SK-N-MC (cell line): ENCODE measurements at regions not wholly inside any gene's neighbourhood (a gene's known extent, or its start where the extent isn't known, plus 50 kb on each side); places are given as distances from the start of the nearest gene placed in this dataset.

Experiments
- EZH2 ChIP-seq: fragments of 200-600 bp; sonication (generic); IDR thresholded peaks from one replicate; pipeline ENCODE4 v1.6.1; 2017; ENCODE audit warnings: antibody characterized with exemption
- POLR2AphosphoS5 ChIP-seq: IDR thresholded peaks from 2 replicates; pipeline ENCODE4 v1.6.1; 2012; ENCODE audit warnings: mild to moderate bottlenecking, low read depth, low read length, borderline replicate concordance

DNA sequence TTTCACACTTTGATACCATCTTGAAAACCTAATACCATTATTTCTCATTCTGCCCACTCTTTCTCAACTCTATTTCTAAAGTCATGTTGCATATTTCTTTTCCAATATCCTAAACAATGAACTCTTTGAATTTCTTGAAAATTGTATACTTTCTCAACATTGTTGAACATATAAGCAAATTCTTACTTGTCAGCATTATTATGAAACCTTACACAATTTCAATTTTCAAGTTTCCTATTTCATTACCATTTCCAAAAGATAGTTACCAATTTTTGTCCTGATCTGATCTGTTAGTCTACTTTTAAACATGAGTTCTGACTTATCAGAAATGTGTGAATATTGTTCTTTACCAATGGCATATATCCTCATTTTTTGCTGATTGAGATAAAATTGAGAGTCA lies 806.3 kb upstream of the IGFBP7 start:
- TF ChIP-seq POLR2AphosphoS5 (no peak), EZH2 (no peak)
